Astrocyte (in vitro differentiated cells and primary cell): ENCODE measurements at regions not wholly inside any gene's neighbourhood (a gene's known extent, or its start where the extent isn't known, plus 50 kb on each side); places are given as distances from the start of the nearest gene placed in this dataset.
A peak's percentile ranks its signal among the peaks of the same experiment; 100 is the strongest.

Experiments
- DNase-seq: peaks from one replicate; pipeline ENCODE4 v3.0.0-alpha.2; 2010; ENCODE audit warnings: low read depth
- FAIRE-seq: peaks from 2 replicates; lab custom pipeline; 2011; peaks lifted over from hg19 to GRCh38; lab: Jason Lieb, UNC
- H2AFZ ChIP-seq: 2 replicates; pipeline ENCODE4 v1.6.0; 2012; ENCODE audit warnings: low read depth, low read length, inconsistent platforms
- H3K27ac ChIP-seq: 2 replicates; pipeline ENCODE4 v1.5.1; 2011; ENCODE audit warnings: low read depth, low read length, inconsistent platforms
- H3K27me3 ChIP-seq: 2 replicates; pipeline ENCODE4 v1.6.0; 2011; ENCODE audit warnings: low read length, inconsistent platforms; ENCODE audit not compliant: insufficient read depth
- H3K36me3 ChIP-seq: 2 replicates; pipeline ENCODE4 v1.5.1; 2011; ENCODE audit warnings: low read length, inconsistent platforms; ENCODE audit not compliant: insufficient read depth
- H3K4me1 ChIP-seq: 2 replicates; pipeline ENCODE4 v1.5.1; 2011; ENCODE audit warnings: low read length, inconsistent platforms; ENCODE audit not compliant: insufficient read depth
- H3K4me2 ChIP-seq: 2 replicates; pipeline ENCODE4 v1.6.0; 2012; ENCODE audit warnings: low read length, inconsistent platforms
- H3K4me3 ChIP-seq: 2 replicates; pipeline ENCODE4 v1.5.1; 2011; ENCODE audit warnings: low read depth, mild to moderate bottlenecking, low read length, inconsistent platforms; ENCODE audit not compliant: insufficient read depth
- H3K79me2 ChIP-seq: 2 replicates; pipeline ENCODE4 v1.6.0; 2012; ENCODE audit warnings: mild to moderate bottlenecking, low read length, inconsistent platforms; ENCODE audit not compliant: insufficient read depth
- H3K9ac ChIP-seq: 2 replicates; pipeline ENCODE4 v1.6.0; 2012; ENCODE audit warnings: mild to moderate bottlenecking, low read length, inconsistent platforms
- H3K9me3 ChIP-seq: 2 replicates; pipeline ENCODE4 v1.5.1; 2012; ENCODE audit warnings: low read depth, mild to moderate bottlenecking, low read length, inconsistent platforms; ENCODE audit not compliant: insufficient read depth
- H4K20me1 ChIP-seq: 2 replicates; pipeline ENCODE4 v1.6.0; 2012; ENCODE audit warnings: low read length, inconsistent platforms; ENCODE audit not compliant: insufficient read depth
- H3K27ac Mint-ChIP-seq: one replicate; pipeline ENCODE4 v1.8.0; 2021; ENCODE audit warnings: mild to moderate bottlenecking, mixed read lengths; ENCODE audit not compliant: unreplicated experiment
- H3K27me3 Mint-ChIP-seq: one replicate; pipeline ENCODE4 v1.8.0; 2021; ENCODE audit warnings: low read depth, mixed read lengths; ENCODE audit not compliant: unreplicated experiment
- H3K36me3 Mint-ChIP-seq: one replicate; pipeline ENCODE4 v1.8.0; 2021; ENCODE audit warnings: low read depth, mixed read lengths; ENCODE audit not compliant: unreplicated experiment
- H3K4me1 Mint-ChIP-seq: one replicate; pipeline ENCODE4 v1.8.0; 2021; ENCODE audit warnings: low read depth, mixed read lengths; ENCODE audit not compliant: unreplicated experiment
- H3K4me3 Mint-ChIP-seq: one replicate; pipeline ENCODE4 v1.8.0; 2021; ENCODE audit warnings: mild to moderate bottlenecking, moderate library complexity, mixed read lengths; ENCODE audit not compliant: unreplicated experiment
- H3K9me3 Mint-ChIP-seq: one replicate; pipeline ENCODE4 v1.8.0; 2021; ENCODE audit warnings: mild to moderate bottlenecking, mixed read lengths; ENCODE audit not compliant: unreplicated experiment
- EZH2 ChIP-seq: IDR thresholded peaks from 2 replicates; pipeline ENCODE4 v1.6.1; 2012; ENCODE audit warnings: mild to moderate bottlenecking, low read length, inconsistent platforms; ENCODE audit not compliant: insufficient read depth
- TF ChIP-seq, protein P1 (sequence below): IDR thresholded peaks from 2 replicates; pipeline ENCODE4 v1.5.1; 2011; ENCODE audit warnings: low read depth, mild to moderate bottlenecking, inconsistent platforms, low read length, moderate library complexity; ENCODE audit not compliant: insufficient read depth

DNA sequence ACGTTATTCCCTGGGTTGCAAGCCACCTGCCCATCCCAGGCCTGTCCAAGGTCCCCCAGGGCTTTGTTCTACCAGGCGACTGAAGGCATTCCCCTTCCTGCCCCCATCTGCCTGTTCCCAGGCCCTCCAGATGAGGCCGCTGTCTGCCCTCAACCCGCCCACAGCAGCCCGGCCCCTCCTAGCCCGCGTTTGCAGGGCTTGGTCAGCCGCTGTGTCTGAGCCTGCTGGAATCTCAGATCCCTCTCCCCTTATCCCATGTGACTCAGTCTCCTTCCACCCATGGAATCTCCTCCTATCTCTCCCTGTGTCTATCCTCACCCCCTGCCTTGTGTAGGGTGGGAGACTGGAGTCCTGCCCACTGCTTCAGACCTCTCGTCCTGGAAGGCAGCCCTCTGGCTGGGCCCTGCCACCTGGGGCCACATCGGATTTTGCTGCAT lies 186.0 kb upstream of the TNRC6C start:
- H3K27me3 Mint-ChIP-seq: peaks cover 37% of the 10 kb centered on the region

DNA sequence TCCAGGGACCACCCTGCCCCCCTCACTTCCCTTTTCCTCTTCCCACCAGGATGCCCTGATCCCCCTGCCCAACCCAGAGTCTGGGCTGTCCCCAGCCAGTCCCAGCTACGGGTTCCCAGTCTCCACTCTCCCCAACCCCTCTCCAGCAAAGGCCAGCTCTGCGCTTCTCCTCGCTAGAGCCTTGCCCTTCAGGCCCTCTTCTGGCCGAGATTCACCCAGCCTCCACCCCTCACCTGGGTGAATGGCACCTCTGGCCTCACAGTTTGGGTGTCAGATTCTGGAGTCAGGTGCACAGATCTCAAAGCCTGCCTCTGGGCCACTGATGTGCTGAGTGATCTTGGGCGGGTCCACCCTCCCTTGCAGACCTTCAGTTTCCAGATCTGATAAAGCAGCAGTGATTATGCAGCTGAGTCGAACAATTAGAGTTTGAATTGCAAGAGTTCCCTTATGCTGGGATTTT lies 185.6 kb upstream of the TNRC6C start:
- H3K36me3 ChIP-seq: no peaks in the 10 kb centered on the region
- peaks cover 18% of the 10 kb centered on the region for H3K4me1 ChIP-seq
- H3K79me2 ChIP-seq: no peaks in the 10 kb centered on the region
- peaks cover 19% of the 10 kb centered on the region for H3K4me1 Mint-ChIP-seq
- no peak overlapping the region for H3K4me3 ChIP-seq
- no peaks in the 10 kb centered on the region for H4K20me1 ChIP-seq
- H3K9me3 Mint-ChIP-seq: peaks cover 2% of the 10 kb centered on the region
- FAIRE-seq (no peak), DNase-seq (no peak)
- no peak overlapping the region for H3K27ac ChIP-seq
- TF ChIP-seq, protein P1, sequence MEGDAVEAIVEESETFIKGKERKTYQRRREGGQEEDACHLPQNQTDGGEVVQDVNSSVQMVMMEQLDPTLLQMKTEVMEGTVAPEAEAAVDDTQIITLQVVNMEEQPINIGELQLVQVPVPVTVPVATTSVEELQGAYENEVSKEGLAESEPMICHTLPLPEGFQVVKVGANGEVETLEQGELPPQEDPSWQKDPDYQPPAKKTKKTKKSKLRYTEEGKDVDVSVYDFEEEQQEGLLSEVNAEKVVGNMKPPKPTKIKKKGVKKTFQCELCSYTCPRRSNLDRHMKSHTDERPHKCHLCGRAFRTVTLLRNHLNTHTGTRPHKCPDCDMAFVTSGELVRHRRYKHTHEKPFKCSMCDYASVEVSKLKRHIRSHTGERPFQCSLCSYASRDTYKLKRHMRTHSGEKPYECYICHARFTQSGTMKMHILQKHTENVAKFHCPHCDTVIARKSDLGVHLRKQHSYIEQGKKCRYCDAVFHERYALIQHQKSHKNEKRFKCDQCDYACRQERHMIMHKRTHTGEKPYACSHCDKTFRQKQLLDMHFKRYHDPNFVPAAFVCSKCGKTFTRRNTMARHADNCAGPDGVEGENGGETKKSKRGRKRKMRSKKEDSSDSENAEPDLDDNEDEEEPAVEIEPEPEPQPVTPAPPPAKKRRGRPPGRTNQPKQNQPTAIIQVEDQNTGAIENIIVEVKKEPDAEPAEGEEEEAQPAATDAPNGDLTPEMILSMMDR: no peak
- no peak for TF ChIP-seq EZH2
- H3K36me3 Mint-ChIP-seq: no peaks in the 10 kb centered on the region
- H3K27me3 ChIP-seq: peaks cover 11% of the 10 kb centered on the region
- H3K27me3 Mint-ChIP-seq: peaks cover 36% of the 10 kb centered on the region
- peak overlapping the region; percentile 36 for H3K27ac Mint-ChIP-seq
- H3K4me3 Mint-ChIP-seq: peak overlapping the region; percentile 61
- H3K9me3 ChIP-seq: no peaks in the 10 kb centered on the region
- H2AFZ ChIP-seq: peak overlapping the region; percentile 65
- H3K4me2 ChIP-seq: peak overlapping the region; percentile 17
- no peak overlapping the region for H3K9ac ChIP-seq

More for the DNA sequence above, 186.0 kb upstream of the TNRC6C start:
- Mint-ChIP-seq H3K9me3 (no peaks in the 10 kb centered on the region), H3K4me1 (peaks cover 19% of the 10 kb centered on the region), H3K36me3 (no peaks in the 10 kb centered on the region), H3K4me3 (peak overlapping the region; percentile 61), H3K27ac (peak overlapping the region; percentile 86)
- TF ChIP-seq, protein P1: peak; percentile 63
- no peak for TF ChIP-seq EZH2
- peak overlapping the region; percentile 65 for H2AFZ ChIP-seq
- DNase-seq (peak; percentile 71), FAIRE-seq (peak; percentile 5)
- H3K79me2 ChIP-seq: no peaks in the 10 kb centered on the region
- peaks cover 18% of the 10 kb centered on the region for H3K4me1 ChIP-seq
- H3K9me3 ChIP-seq: no peaks in the 10 kb centered on the region
- H3K36me3 ChIP-seq: no peaks in the 10 kb centered on the region
- peak overlapping the region; percentile 44 for H3K9ac ChIP-seq
- H3K27me3 ChIP-seq: peaks cover 11% of the 10 kb centered on the region
- H3K4me3 ChIP-seq: no peak overlapping the region
- H3K27ac ChIP-seq: no peak overlapping the region
- H3K4me2 ChIP-seq: peak overlapping the region; percentile 17
- H4K20me1 ChIP-seq: no peaks in the 10 kb centered on the region

DNA sequence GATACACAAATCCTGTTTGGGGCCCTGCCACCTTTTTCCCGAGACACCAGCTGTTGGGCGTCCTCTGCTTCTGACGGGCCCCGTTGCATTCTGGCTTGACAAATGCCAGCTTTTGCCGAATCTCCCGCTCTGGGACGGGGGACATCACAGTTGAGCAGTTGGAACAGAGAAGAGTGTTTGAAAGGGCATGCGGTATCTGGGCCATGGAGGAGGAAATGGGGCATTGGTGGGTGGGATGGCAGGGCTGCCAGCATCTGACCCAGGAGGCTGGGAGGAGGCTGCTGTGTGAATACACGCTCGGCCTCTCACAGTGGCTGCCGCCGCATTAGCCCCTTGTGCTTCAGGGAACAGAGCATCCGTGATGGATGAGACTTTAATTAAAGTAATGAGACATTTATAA lies 184.3 kb upstream of the TNRC6C start:
- no peak for DNase-seq
- H3K36me3 Mint-ChIP-seq: no peaks in the 10 kb centered on the region
- Histone ChIP-seq H3K27me3 (peaks cover 12% of the 10 kb centered on the region), H3K4me3 (no peak overlapping the region), H3K79me2 (no peaks in the 10 kb centered on the region), H3K9ac (no peak overlapping the region), H4K20me1 (no peaks in the 10 kb centered on the region), H2AFZ (no peak overlapping the region), H3K9me3 (no peaks in the 10 kb centered on the region), H3K4me2 (no peak overlapping the region), H3K36me3 (no peaks in the 10 kb centered on the region), H3K4me1 (peaks cover 19% of the 10 kb centered on the region), H3K27ac (no peak overlapping the region)
- H3K4me3 Mint-ChIP-seq: no peak overlapping the region
- FAIRE-seq: no peak
- TF ChIP-seq, protein P1: no peak
- no peak for TF ChIP-seq EZH2
- H3K9me3 Mint-ChIP-seq: peaks cover 5% of the 10 kb centered on the region
- H3K27ac Mint-ChIP-seq: no peak overlapping the region
- peaks cover 40% of the 10 kb centered on the region for H3K27me3 Mint-ChIP-seq
- H3K4me1 Mint-ChIP-seq: peaks cover 19% of the 10 kb centered on the region
